ENCODE measurements at regions not wholly inside any gene's neighbourhood (a gene's known extent, or its start where the extent isn't known, plus 50 kb on each side); places are given as distances from the start of the nearest gene placed in this dataset.

DNA sequence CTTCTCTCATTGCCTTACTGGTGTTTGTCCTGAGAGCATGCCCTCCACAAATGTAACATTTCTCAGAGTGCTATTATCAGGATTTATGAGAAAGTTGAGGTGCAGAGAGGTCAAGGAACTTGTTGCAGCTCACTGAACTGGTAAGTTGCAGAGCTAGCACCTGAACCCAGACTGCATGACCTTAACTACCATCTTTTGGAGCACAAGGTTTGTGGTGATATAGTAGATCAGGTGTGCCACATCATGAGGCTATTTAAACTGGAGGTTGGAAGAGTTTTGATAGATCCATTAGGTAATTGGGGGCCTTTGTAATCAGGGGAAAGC is 112.0 kb upstream of the CITED2 start:
- Histone ChIP-seq H3K36me3 (ENCODE audit: control insufficient read depth, insufficient read depth, low read length) (no peaks in the 10 kb centered on the region), H3K4me1 (ENCODE audit: control insufficient read depth, insufficient read depth, low read length) (peaks cover 7% of the 10 kb centered on the region)

GRCh38 chr6:139485742-139486475 is 111.5 kb upstream of the CITED2 start:
- Histone ChIP-seq H3K9ac (ENCODE audit: low read depth, low read length) (no peak overlapping the region), H3K9me3 (ENCODE audit: control insufficient read depth, insufficient read depth, low read length) (no peaks in the 10 kb centered on the region), H3K27me3 (ENCODE audit: control insufficient read depth, insufficient read depth, low read length) (no peaks in the 10 kb centered on the region), H3K36me3 (ENCODE audit: control insufficient read depth, insufficient read depth, low read length) (no peaks in the 10 kb centered on the region), H3K4me3 (ENCODE audit: low read depth, low read length) (no peak overlapping the region), H3K4me1 (ENCODE audit: control insufficient read depth, insufficient read depth, low read length) (peaks cover 7% of the 10 kb centered on the region)

More for the DNA sequence above, 112.0 kb upstream of the CITED2 start:
- no peak overlapping the region for H3K9ac ChIP-seq (ENCODE audit: low read depth, low read length)
- H3K9me3 ChIP-seq (ENCODE audit: control insufficient read depth, insufficient read depth, low read length), result no peaks in the 10 kb centered on the region
- no peak overlapping the region for H3K4me3 ChIP-seq (ENCODE audit: low read depth, low read length)
- H3K27me3 ChIP-seq (ENCODE audit: control insufficient read depth, insufficient read depth, low read length), result no peaks in the 10 kb centered on the region

GRCh38 chr6:139485185-139485584 is 110.7 kb upstream of the CITED2 start:
- no peak overlapping the region for H3K9ac ChIP-seq (ENCODE audit: low read depth, low read length)

DNA sequence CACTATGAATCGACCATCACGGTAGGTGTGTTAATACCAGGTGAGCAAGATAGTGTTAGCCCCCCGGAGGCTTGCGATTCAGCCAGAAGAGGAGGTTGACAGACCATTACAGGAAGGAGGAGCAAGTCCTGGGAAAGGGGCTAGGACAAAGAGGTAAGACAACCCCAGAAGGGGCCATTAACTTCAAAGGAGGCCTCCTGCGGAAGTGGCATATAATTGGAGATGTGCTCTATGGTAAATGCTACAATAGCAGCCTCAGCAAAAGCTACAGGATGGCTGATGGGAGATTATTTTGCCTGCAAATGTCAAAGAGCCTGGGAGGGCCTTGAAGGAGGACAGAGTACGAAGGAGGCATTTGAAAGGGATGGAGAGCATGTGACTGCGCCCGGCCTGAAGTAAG is 108.6 kb upstream of the CITED2 start:
- peaks cover 20% of the 10 kb centered on the region for H3K4me1 ChIP-seq (ENCODE audit: control insufficient read depth, insufficient read depth, low read length)
- H3K9me3 ChIP-seq (ENCODE audit: control insufficient read depth, insufficient read depth, low read length), result no peaks in the 10 kb centered on the region
- H3K4me3 ChIP-seq (ENCODE audit: low read depth, low read length), result no peak overlapping the region
- H3K9ac ChIP-seq (ENCODE audit: low read depth, low read length), result no peak overlapping the region
- no peaks in the 10 kb centered on the region for H3K36me3 ChIP-seq (ENCODE audit: control insufficient read depth, insufficient read depth, low read length)
- no peaks in the 10 kb centered on the region for H3K27me3 ChIP-seq (ENCODE audit: control insufficient read depth, insufficient read depth, low read length)

More at GRCh38 chr6:139485185-139485584, 110.7 kb upstream of the CITED2 start:
- Histone ChIP-seq H3K27me3 (ENCODE audit: control insufficient read depth, insufficient read depth, low read length) (no peaks in the 10 kb centered on the region), H3K4me3 (ENCODE audit: low read depth, low read length) (no peak overlapping the region), H3K9me3 (ENCODE audit: control insufficient read depth, insufficient read depth, low read length) (no peaks in the 10 kb centered on the region), H3K36me3 (ENCODE audit: control insufficient read depth, insufficient read depth, low read length) (no peaks in the 10 kb centered on the region), H3K4me1 (ENCODE audit: control insufficient read depth, insufficient read depth, low read length) (peaks cover 12% of the 10 kb centered on the region)

- H3K4me1 ChIP-seq (ENCODE audit: control insufficient read depth, insufficient read depth, low read length), result peaks cover 25% of the 10 kb centered on the region
- H3K4me3 ChIP-seq (ENCODE audit: low read depth, low read length), result no peak overlapping the region
- H3K9me3 ChIP-seq (ENCODE audit: control insufficient read depth, insufficient read depth, low read length), result no peaks in the 10 kb centered on the region
Measured at GRCh38 chr6:139482287-139482686, 107.8 kb upstream of the CITED2 start.

DNA sequence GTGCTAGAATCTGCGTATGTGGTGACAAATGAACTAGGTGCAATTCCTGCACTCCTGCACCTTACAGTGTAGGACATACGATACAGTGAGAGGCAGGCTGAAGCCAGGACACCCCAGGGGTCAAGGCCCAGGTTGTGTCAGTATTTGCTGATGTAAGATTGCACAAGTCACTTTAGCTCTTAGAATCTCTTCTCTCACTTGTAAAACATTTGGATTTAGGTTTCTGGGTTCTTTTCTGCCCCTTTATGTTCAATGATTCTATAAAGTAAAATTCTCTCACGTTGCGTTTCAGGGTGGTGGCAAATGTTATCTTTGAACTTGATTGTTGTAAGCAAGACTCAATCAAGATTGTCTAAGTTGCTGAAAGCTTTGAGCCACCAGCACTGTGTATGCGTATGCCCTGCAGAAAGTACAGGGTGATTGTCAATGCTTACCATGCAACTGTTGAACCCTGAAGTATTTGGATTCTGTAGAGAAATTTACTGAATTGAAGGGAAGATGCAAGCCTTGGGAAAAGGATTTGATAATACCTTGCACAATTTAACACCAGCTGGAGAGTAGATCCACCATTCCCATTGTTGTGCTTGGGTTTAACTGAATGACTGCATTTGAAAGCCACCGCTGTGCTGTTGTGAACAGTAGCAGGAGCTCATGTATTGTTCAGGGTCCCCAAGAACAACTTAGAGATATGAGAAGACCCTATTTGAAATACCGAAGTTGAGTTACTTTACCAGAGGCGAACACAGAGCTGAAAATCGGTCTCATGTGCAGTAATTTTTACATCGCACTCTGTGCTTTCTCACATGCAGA is 106.1 kb upstream of the CITED2 start:
- Histone ChIP-seq H3K9ac (ENCODE audit: low read depth, low read length) (no peak overlapping the region), H3K36me3 (ENCODE audit: control insufficient read depth, insufficient read depth, low read length) (no peaks in the 10 kb centered on the region), H3K4me1 (ENCODE audit: control insufficient read depth, insufficient read depth, low read length) (peaks cover 37% of the 10 kb centered on the region), H3K9me3 (ENCODE audit: control insufficient read depth, insufficient read depth, low read length) (no peaks in the 10 kb centered on the region), H3K27me3 (ENCODE audit: control insufficient read depth, insufficient read depth, low read length) (no peaks in the 10 kb centered on the region), H3K4me3 (ENCODE audit: low read depth, low read length) (no peak overlapping the region)

More at GRCh38 chr6:139482287-139482686, 107.8 kb upstream of the CITED2 start:
- no peak overlapping the region for H3K9ac ChIP-seq (ENCODE audit: low read depth, low read length)
- no peaks in the 10 kb centered on the region for H3K27me3 ChIP-seq (ENCODE audit: control insufficient read depth, insufficient read depth, low read length)
- no peaks in the 10 kb centered on the region for H3K36me3 ChIP-seq (ENCODE audit: control insufficient read depth, insufficient read depth, low read length)

DNA sequence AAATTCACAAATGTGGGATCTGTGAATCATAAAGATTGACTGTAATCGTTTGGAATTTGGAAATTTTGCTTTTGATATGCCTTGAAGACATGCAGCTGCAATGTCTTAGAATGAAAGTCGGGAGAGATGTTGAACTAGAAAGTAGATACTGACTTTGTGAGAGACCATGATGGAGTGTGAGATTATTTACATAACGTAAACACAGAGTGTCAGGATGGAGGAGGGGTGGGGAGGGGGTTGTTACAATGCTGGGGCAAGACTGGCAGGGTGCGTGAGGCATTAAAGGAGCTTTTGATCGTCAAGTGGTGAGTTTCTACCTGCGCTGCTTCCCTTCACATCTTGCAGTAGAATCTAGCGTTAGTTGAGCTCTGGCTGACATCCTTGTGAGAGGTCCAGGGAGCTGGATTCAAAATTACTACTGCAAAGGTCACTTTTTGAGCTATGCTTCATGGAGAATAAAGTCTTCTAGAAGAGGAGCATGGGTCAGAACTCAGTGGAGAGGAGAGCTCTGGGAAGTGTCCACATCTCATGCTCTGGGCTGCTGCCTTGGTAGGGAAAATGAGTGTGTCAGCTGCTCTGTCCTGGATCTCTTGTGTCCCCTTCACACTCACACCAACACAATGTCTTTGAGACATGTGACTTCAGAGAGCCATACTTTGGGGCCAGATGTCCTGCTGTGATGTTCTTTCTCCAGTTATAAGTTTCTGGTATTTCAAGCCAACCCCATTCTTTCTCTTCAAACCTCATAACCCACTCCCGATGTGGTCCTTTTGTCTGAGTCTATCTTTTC is 105.2 kb upstream of the CITED2 start:
- Histone ChIP-seq H3K9ac (ENCODE audit: low read depth, low read length) (no peak overlapping the region), H3K27me3 (ENCODE audit: control insufficient read depth, insufficient read depth, low read length) (no peaks in the 10 kb centered on the region), H3K36me3 (ENCODE audit: control insufficient read depth, insufficient read depth, low read length) (no peaks in the 10 kb centered on the region), H3K9me3 (ENCODE audit: control insufficient read depth, insufficient read depth, low read length) (no peaks in the 10 kb centered on the region), H3K4me1 (ENCODE audit: control insufficient read depth, insufficient read depth, low read length) (peaks cover 42% of the 10 kb centered on the region), H3K4me3 (ENCODE audit: low read depth, low read length) (no peak overlapping the region)

GRCh38 chr6:139475646-139476045 is 101.2 kb upstream of the CITED2 start:
- H3K9ac ChIP-seq (ENCODE audit: low read depth, low read length), result no peak overlapping the region
- peaks cover 47% of the 10 kb centered on the region for H3K4me1 ChIP-seq (ENCODE audit: control insufficient read depth, insufficient read depth, low read length)
- H3K4me3 ChIP-seq (ENCODE audit: low read depth, low read length), result no peak overlapping the region
- H3K9me3 ChIP-seq (ENCODE audit: control insufficient read depth, insufficient read depth, low read length), result no peaks in the 10 kb centered on the region
- no peaks in the 10 kb centered on the region for H3K36me3 ChIP-seq (ENCODE audit: control insufficient read depth, insufficient read depth, low read length)
- H3K27me3 ChIP-seq (ENCODE audit: control insufficient read depth, insufficient read depth, low read length), result no peaks in the 10 kb centered on the region

DNA sequence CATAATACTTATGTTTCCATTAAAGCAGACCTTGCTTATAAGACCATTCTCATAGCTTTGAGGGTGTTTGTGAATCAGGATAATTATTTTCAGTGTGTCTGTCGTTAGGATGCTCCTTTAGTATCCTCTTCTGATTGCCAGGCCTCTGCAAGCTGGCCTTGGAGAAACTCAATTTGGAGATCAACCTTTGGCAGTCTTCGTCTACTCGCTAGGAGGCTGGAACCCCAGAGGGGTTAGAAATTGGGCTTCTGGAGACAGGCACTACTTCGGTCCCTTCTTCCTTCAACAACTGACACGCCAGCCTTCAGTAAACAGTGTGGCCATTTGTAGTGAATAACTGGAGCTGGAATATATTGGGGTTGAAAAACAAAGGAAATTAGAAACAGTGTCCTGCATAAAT is 100.8 kb upstream of the CITED2 start:
- Histone ChIP-seq H3K9ac (ENCODE audit: low read depth, low read length) (no peak overlapping the region), H3K4me3 (ENCODE audit: low read depth, low read length) (no peak overlapping the region), H3K4me1 (ENCODE audit: control insufficient read depth, insufficient read depth, low read length) (peaks cover 43% of the 10 kb centered on the region), H3K9me3 (ENCODE audit: control insufficient read depth, insufficient read depth, low read length) (no peaks in the 10 kb centered on the region), H3K27me3 (ENCODE audit: control insufficient read depth, insufficient read depth, low read length) (no peaks in the 10 kb centered on the region), H3K36me3 (ENCODE audit: control insufficient read depth, insufficient read depth, low read length) (no peaks in the 10 kb centered on the region)

DNA sequence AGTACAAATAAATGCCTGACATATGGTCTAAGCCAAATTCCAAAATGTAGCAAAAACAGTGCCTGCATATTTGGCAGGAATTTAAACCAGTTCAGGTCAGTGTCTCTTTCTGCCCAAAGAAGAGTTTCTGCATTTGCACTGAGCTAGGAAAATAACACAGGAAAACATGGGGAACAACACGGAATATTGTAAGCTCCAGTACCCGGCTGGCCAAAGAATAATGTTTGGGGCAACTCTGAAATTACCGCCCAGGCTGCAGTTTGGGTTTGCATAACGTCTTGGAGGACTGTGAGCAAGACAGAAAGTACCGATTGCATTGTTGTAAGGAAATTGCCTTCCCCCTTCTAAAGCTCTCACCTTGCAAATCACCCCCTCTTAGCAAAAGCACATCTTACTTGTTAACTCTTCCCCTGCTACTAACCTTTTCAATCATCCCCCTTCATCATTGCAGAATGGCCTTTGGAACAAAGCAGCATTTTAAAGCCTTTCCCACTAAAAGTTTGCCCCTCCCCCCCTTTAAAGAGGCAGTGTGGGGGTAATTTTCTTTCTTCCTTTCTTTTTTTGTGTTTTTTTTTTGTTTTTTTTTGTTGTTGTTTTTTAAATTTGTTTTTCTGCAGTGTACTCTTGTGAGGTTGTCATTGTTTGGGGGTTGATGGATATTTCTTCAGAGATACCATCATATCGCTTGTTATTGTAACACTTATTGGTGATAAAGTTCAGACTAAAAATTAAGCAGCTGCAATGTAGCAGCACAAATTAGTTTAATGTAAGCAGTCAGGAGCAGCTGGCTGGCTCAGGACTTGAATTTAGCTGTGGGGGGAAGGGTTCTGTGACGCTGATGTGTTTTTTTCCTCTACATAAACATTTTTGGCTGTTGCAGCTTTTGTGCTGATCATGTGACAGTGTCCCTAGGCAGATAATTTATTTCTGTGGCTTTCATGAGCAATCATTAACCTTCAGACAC is 100.0 kb upstream of the CITED2 start:
- no peaks in the 10 kb centered on the region for H3K27me3 ChIP-seq (ENCODE audit: control insufficient read depth, insufficient read depth, low read length)
- H3K4me3 ChIP-seq (ENCODE audit: low read depth, low read length), result no peak overlapping the region
- H3K9me3 ChIP-seq (ENCODE audit: control insufficient read depth, insufficient read depth, low read length), result no peaks in the 10 kb centered on the region
- peaks cover 36% of the 10 kb centered on the region for H3K4me1 ChIP-seq (ENCODE audit: control insufficient read depth, insufficient read depth, low read length)
- no peaks in the 10 kb centered on the region for H3K36me3 ChIP-seq (ENCODE audit: control insufficient read depth, insufficient read depth, low read length)
- no peak overlapping the region for H3K9ac ChIP-seq (ENCODE audit: low read depth, low read length)

DNA sequence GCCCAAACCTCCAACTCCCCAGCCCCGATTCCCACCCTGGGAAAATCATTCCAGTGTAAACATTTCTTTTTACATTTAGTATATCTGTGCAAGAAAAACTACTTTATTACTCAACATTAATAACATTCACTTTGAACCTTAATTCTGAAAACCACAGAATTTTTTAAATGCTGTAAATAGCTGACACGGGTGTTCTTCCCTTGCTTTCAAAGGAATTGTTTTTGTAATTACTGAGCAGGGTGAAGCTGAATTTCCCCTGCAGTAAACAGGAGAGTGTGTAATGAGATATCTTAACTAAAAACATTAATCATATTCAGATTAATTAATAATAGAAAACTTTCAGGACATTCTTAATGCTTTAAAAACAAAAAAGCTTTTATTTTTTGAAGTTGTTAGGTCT is 99.3 kb upstream of the CITED2 start:
- Histone ChIP-seq H3K9me3 (ENCODE audit: control insufficient read depth, insufficient read depth, low read length) (no peaks in the 10 kb centered on the region), H3K9ac (ENCODE audit: low read depth, low read length) (no peak overlapping the region), H3K36me3 (ENCODE audit: control insufficient read depth, insufficient read depth, low read length) (no peaks in the 10 kb centered on the region), H3K27me3 (ENCODE audit: control insufficient read depth, insufficient read depth, low read length) (no peaks in the 10 kb centered on the region), H3K4me1 (ENCODE audit: control insufficient read depth, insufficient read depth, low read length) (peaks cover 36% of the 10 kb centered on the region), H3K4me3 (ENCODE audit: low read depth, low read length) (no peak overlapping the region)
